ENCODE measurements at regions not wholly inside any gene's neighbourhood (a gene's known extent, or its start where the extent isn't known, plus 50 kb on each side); places are given as distances from the start of the nearest gene placed in this dataset.

DNA sequence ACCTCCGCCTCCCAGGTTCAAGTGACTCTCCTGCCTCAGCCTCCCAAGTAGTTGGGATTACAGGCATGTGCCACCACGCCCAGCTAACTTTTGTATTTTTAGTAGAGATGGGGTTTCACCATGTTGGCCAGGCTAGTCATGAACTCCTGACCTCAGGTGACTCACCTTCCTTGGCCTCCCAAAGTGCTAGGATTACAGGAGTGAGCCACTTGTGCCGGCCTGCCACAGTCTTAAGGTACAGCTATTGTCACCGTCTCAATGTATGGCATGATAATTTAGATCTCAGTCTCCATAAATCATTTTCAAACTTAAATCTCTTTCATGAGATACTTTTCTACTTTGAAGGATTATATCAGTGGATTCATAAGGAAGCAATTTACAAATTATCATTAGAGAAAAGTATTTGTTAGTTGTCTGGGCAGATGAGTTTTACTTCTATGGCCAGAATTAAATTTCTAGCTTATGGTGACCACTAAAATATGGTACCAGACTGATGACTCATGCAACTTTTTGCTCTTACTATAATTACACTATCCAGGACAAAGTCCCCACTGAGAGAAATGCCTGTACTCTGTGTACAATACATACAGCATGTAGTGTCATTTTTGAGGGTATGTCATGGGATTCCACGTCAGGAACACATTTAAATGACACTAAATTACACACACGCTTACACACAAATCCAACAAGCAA is 1230.3 kb upstream of the GOT2 start:
- TF ChIP-seq CEBPB (IDR thresholded peaks at IDR 0.05): no peak
- TF ChIP-seq, protein P1, sequence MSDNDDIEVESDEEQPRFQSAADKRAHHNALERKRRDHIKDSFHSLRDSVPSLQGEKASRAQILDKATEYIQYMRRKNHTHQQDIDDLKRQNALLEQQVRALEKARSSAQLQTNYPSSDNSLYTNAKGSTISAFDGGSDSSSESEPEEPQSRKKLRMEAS (IDR thresholded peaks at IDR 0.05): no peak
- TF ChIP-seq, protein P2, sequence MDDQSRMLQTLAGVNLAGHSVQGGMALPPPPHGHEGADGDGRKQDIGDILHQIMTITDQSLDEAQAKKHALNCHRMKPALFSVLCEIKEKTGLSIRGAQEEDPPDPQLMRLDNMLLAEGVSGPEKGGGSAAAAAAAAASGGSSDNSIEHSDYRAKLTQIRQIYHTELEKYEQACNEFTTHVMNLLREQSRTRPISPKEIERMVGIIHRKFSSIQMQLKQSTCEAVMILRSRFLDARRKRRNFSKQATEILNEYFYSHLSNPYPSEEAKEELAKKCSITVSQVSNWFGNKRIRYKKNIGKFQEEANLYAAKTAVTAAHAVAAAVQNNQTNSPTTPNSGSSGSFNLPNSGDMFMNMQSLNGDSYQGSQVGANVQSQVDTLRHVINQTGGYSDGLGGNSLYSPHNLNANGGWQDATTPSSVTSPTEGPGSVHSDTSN (IDR thresholded peaks at IDR 0.05): no peak
- TF ChIP-seq, protein P3, sequence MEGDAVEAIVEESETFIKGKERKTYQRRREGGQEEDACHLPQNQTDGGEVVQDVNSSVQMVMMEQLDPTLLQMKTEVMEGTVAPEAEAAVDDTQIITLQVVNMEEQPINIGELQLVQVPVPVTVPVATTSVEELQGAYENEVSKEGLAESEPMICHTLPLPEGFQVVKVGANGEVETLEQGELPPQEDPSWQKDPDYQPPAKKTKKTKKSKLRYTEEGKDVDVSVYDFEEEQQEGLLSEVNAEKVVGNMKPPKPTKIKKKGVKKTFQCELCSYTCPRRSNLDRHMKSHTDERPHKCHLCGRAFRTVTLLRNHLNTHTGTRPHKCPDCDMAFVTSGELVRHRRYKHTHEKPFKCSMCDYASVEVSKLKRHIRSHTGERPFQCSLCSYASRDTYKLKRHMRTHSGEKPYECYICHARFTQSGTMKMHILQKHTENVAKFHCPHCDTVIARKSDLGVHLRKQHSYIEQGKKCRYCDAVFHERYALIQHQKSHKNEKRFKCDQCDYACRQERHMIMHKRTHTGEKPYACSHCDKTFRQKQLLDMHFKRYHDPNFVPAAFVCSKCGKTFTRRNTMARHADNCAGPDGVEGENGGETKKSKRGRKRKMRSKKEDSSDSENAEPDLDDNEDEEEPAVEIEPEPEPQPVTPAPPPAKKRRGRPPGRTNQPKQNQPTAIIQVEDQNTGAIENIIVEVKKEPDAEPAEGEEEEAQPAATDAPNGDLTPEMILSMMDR (IDR thresholded peaks at IDR 0.05): no peak
- no peak for TF ChIP-seq RFX5 (IDR thresholded peaks at IDR 0.05)
- TF ChIP-seq ZSCAN20 (CRISPR knock-in tag; IDR thresholded peaks at IDR 0.05): no peak
- no peak for TF ChIP-seq MYC (IDR thresholded peaks at IDR 0.05; ENCODE audit: borderline replicate concordance, low read length)
- TF ChIP-seq RCOR1 (IDR thresholded peaks at IDR 0.05; ENCODE audit: low read depth, low read length): no peak
- no peak for TF ChIP-seq EP300 (IDR thresholded peaks at IDR 0.05)
- no peak for TF ChIP-seq TP53 (CRISPR knock-in tag; IDR thresholded peaks at IDR 0.05)
- no peak for TF ChIP-seq KDM1A (IDR thresholded peaks at IDR 0.05; ENCODE audit: low read depth)
- TF ChIP-seq POLR2A (IDR thresholded peaks at IDR 0.05; ENCODE audit: low read length): no peak
- TF ChIP-seq, protein P4, sequence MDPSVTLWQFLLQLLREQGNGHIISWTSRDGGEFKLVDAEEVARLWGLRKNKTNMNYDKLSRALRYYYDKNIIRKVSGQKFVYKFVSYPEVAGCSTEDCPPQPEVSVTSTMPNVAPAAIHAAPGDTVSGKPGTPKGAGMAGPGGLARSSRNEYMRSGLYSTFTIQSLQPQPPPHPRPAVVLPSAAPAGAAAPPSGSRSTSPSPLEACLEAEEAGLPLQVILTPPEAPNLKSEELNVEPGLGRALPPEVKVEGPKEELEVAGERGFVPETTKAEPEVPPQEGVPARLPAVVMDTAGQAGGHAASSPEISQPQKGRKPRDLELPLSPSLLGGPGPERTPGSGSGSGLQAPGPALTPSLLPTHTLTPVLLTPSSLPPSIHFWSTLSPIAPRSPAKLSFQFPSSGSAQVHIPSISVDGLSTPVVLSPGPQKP (IDR thresholded peaks at IDR 0.05; ENCODE audit: low read depth, low read length): no peak
- TF ChIP-seq HDAC2 (IDR thresholded peaks at IDR 0.05): no peak
